Activated T-cell treated with anti-CD3 and anti-CD28 coated beads for 48 hours (primary cell): ENCODE measurements at regions not wholly inside any gene's neighbourhood (a gene's known extent, or its start where the extent isn't known, plus 50 kb on each side); places are given as distances from the start of the nearest gene placed in this dataset.

Experiments used
- DNase-seq: peaks from one replicate; pipeline ENCODE4 v3.0.0-alpha.2; 2020; ENCODE audit warnings: low read depth

- DNase-seq, result no peak
Measured at GRCh38 chr4:129350834-129351721, 255.1 kb downstream of the C4orf33 start.

DNA sequence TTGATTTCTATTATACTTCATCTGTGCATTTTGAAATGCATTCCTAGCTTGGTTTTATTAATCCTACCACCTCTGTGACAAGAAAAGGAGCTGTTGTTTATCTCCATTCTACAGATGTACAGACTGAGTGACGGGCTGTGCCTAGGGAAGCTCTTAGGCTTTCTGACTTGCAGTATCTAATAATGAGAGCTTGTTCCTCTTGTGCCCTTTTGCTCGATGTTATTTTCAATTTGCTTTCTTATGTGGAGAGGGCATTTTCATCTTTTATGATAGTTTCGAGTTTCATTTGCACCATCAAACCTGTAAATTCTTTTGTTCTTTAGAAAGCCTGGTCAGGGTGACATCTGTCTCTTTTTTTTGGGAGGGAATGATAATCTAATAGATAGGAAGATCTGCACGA lies 256.5 kb downstream of the C4orf33 start:
- DNase-seq, result no peak

DNA sequence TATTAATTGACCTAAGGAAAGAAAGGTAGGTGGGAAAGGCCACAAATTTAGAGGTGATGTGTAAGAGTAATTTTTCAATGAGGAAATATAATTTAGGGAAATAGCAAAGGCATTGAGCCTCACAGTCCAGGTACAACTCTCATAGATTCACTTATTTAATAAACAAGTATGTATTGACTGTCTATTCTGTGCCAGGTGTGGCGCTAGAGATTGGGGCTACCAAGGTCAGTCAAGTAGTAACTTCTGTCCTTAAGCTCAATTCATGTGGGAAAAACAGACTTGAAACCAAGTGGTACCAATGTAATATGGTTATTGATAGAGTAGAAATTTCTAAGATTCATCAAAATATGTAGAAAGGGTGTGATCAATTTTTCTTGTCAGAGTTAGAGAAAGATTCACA lies 257.5 kb downstream of the C4orf33 start:
- no peak for DNase-seq

- no peak for DNase-seq
Measured at GRCh38 chr4:129355031-129355430, 259.1 kb downstream of the C4orf33 start.

DNA sequence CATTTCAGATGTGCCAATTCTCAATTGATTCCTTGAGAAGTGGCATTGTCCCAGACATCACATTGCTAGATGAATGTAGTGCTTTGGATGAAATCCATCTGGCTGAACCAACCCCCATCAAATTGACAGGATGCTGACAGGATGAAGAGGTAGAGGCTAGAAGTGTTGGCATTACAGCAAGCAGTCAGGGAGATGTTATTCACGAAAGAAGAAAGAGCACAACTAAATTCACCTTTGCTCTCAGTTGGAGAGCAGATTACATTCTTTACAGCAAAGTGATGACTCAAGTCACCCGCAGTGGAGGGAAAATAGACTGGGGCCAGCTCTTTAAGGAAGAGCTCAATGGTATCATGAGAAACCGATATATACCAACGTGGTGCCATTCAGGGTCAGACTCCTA lies 259.6 kb downstream of the C4orf33 start:
- DNase-seq, result no peak

GRCh38 chr4:129358571-129358970 lies 262.6 kb downstream of the C4orf33 start:
- no peak for DNase-seq

GRCh38 chr4:129359461-129359860 lies 263.5 kb downstream of the C4orf33 start:
- DNase-seq, result no peak

- DNase-seq, result peak; percentile 3
Measured at GRCh38 chr4:129362691-129363274, 266.8 kb downstream of the C4orf33 start.

DNA sequence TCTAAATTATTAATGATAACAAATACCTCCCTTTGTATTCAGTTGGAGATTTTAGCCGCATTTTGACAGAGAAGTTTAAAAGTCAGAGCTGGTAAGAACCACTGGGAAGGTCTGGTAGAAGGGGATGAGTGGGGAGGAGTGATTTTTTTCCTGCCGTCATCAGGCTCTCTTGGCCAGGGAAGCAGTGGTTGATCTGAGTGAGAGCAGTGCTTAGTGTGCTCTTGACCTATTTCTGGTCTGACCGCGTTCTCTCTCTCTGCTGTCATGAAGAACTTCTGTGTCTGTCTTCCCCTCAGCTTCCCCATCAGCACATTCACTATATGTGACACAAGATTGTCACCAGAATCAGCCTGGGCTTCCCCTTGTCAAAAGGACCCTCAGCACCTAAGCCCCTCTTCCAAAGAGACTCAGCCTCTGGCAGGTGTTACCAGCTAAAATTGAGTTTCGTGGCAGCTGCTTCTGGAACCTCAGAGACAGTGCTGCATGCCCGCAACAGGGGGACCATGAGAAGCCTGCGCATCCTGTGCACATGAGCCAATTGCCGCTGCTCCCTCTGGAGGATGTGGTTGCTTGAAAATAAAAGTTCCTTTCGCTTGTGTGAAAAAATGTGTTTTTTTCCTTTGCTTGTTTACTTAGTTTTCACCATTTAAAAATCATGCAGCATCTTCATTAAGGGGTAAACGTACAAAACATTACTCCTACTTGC lies 268.9 kb downstream of the C4orf33 start:
- DNase-seq, result no peak

DNA sequence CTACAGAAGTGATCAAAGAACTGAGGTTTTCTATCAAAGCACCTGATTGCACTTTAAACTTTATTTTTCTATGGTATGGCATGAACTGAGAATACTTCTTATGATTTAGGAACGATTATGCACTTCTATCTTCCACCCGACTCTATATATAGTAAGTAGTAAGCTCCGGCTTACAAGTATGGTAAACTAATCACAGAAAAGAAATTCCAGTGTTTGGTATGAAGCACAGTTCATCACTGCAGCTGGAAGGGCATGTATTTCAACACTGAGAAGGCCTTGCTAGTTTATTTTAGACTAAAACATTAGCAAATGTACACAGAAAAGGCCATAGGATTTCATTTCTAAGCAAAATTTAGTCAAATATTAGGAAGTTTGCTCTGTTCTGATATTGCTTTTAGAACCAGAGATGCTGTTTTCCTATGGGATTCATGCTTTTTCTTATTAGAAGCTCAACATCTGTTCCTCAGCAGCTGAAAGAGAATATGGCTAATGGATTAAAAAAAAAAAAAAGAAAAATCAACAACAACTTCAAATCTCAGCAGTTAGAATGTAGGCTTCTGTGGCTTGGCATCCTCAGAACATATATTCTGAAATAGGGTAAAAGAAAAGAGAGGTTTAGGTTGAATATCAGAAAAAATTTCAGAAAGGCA lies 273.5 kb downstream of the C4orf33 start:
- DNase-seq, result no peak

DNA sequence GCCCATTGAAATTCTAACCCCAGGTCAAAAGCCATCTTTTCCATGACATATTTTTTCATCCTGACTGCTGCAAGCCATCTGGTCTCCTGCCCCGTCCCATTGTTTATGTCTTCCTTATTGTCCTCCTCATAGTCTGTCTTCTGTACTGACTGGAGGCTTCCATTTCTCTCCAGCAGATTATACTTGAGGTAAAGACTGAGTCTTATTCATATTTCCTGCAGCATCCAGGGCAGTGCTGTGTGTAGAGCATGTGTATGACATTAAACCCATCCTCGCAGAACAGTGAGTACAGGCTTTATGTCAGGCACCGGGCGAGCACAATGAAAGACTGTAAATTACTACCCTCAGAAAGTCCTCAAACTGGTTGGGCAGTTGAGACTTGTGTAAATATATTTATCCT lies 275.1 kb downstream of the C4orf33 start:
- no peak for DNase-seq

DNA sequence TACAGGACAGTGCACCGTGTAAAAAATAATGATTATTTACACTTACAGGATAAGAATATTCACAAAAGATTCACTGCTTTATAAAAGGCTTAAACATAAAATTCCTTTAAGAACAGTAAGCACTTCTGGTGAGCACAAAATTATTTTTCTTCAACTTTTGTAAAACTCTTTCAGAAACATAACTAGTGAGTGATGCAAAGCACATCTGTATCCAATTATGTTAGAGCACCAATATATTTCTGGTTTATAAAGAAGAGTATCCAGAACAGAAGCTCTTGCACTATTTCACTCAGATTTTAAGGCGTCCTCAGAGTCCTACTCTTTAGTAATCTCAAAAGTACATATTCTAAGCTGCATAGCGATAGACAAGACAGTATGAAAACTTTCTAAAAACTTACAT lies 276.0 kb downstream of the C4orf33 start:
- no peak for DNase-seq

- DNase-seq, result no peak
Measured at GRCh38 chr4:129377131-129377845, 281.3 kb downstream of the C4orf33 start.

DNA sequence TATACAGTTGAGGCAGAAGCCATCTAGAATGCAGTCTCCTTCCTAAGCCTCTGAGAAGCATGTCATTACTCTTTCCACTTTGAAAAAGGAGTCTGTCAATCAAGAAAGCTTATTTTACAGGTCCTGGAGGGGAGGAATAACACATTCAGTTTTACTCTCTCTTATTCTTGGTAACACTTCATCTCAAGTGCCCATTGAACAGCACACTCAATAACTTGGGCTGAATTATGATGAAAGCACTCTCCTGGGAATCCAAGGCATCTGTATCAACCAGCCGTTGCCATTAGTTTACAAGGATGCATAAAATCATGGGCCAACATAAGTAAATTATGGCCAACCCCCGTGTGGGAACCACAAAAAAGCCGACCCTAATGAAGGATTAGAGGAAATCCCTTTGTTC lies 282.4 kb downstream of the C4orf33 start:
- DNase-seq, result no peak

GRCh38 chr4:129379429-129379828 lies 283.5 kb downstream of the C4orf33 start:
- DNase-seq, result no peak

- DNase-seq, result no peak
Measured at GRCh38 chr4:129384974-129385373, 289.0 kb downstream of the C4orf33 start.

- no peak for DNase-seq
Measured at GRCh38 chr4:129387666-129388065, 291.7 kb downstream of the C4orf33 start.

DNA sequence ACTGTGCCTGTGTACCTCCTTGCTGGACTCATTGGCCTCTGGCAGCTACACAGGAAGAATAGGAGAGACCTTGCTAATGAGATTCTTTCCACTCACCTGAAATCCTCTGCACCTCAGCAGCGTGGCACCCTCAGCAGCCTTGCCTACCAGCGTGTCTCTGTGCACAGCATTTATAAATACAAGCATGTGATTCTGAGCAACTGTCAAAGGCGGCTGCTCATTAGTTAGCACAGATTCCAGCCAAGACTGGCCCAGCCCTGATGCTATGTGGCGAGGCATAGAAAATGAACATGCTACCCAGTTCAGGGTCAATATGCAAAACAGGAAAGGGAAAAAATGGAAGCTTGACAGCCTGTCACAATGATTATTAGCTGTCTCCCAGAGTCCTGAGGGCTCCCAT lies 298.0 kb downstream of the C4orf33 start:
- DNase-seq, result no peak

DNA sequence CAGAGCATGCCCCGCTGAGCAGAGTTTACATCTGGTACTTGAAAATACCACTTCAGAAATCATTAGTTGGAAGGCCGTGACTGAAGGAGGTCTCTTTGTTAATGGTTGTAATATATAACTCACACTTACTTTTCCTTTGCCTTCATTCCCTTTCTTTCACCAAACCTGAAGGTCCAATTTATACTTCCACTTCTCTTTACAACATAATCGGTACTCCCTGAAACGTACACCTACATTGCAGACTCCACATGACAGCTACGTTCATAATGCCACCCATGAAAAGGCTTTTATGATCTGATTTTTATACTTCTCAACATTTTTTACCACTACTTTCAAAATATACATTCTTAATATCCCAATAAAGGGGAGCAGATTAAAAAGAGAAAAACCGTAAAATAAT lies 298.7 kb downstream of the C4orf33 start:
- no peak for DNase-seq

- DNase-seq, result no peak
Measured at GRCh38 chr4:129403848-129404247, 307.9 kb downstream of the C4orf33 start.

- no peak for DNase-seq
Measured at GRCh38 chr4:129410115-129410514, 314.2 kb downstream of the C4orf33 start.

- no peak for DNase-seq
Measured at GRCh38 chr4:129415004-129415403, 319.1 kb downstream of the C4orf33 start.
